PC-3 (cell line): ENCODE measurements at regions not wholly inside any gene's neighbourhood (a gene's known extent, or its start where the extent isn't known, plus 50 kb on each side); places are given as distances from the start of the nearest gene placed in this dataset.

Source experiments
- CTCF ChIP-seq: fragments of 300-600 bp; sonication (generic); conservative IDR thresholded peaks from 2 replicates; pipeline ENCODE4 v1.5.1; 2017; ENCODE audit warnings: antibody characterized with exemption, low read depth, mild to moderate bottlenecking, low read length
- EZH2 ChIP-seq: fragments of 300-600 bp; sonication (generic); IDR thresholded peaks from one replicate; pipeline ENCODE4 v1.6.1; 2017; ENCODE audit warnings: antibody characterized with exemption, mild to moderate bottlenecking, low read length; ENCODE audit not compliant: unreplicated experiment
- EZH2phosphoT487 ChIP-seq: fragments of 300-600 bp; sonication (generic); IDR thresholded peaks from 2 replicates; pipeline ENCODE4 v1.6.1; 2018; ENCODE audit warnings: mild to moderate bottlenecking, antibody characterized with exemption, low read length, borderline replicate concordance

GRCh38 chr3:14274999-14275961 is 96.7 kb downstream of the LSM3 start:
- no peak for TF ChIP-seq EZH2
- TF ChIP-seq CTCF, result peak; percentile 54
- no peak for TF ChIP-seq EZH2phosphoT487
